ENCODE measurements at regions not wholly inside any gene's neighbourhood (a gene's known extent, or its start where the extent isn't known, plus 50 kb on each side); places are given as distances from the start of the nearest gene placed in this dataset.

GRCh38 chr3:181518222-181518621, 193.5 kb upstream of the SOX2 start:
- DNase-seq (ENCODE audit: low read depth in 2 of 2) = no peak
- H3K4me3 ChIP-seq (replicated peaks in 1 of 2; ENCODE audit: low read depth in 2 of 2, low read length in 2 of 2) = no peak overlapping the region
- TF ChIP-seq CTCF (IDR thresholded peaks at IDR 0.05; ENCODE audit: low read depth, low read length) = no peak

GRCh38 chr3:181512787-181513186, 198.9 kb upstream of the SOX2 start:
- DNase-seq (ENCODE audit: low read depth in 2 of 2) = no peak
- no peak for TF ChIP-seq CTCF (IDR thresholded peaks at IDR 0.05; ENCODE audit: low read depth, low read length)

GRCh38 chr3:181510500-181510899, 201.2 kb upstream of the SOX2 start:
- no peak for TF ChIP-seq CTCF (IDR thresholded peaks at IDR 0.05; ENCODE audit: low read depth, low read length)
- H3K4me3 ChIP-seq (replicated peaks in 1 of 2; ENCODE audit: low read depth in 2 of 2, low read length in 2 of 2) = no peak overlapping the region
- DNase-seq (ENCODE audit: low read depth in 2 of 2) = no peak

More at GRCh38 chr3:181512787-181513186, 198.9 kb upstream of the SOX2 start:
- H3K4me3 ChIP-seq (replicated peaks in 1 of 2; ENCODE audit: low read depth in 2 of 2, low read length in 2 of 2) = no peak overlapping the region

- DNase-seq (ENCODE audit: low read depth in 2 of 2) = no peak
- TF ChIP-seq CTCF (IDR thresholded peaks at IDR 0.05; ENCODE audit: low read depth, low read length) = no peak
- no peak overlapping the region for H3K4me3 ChIP-seq (replicated peaks in 1 of 2; ENCODE audit: low read depth in 2 of 2, low read length in 2 of 2)
Measured at GRCh38 chr3:181497358-181497757, 214.4 kb upstream of the SOX2 start.

GRCh38 chr3:181493423-181493822, 218.3 kb upstream of the SOX2 start:
- no peak overlapping the region for H3K4me3 ChIP-seq (replicated peaks in 1 of 2; ENCODE audit: low read depth in 2 of 2, low read length in 2 of 2)
- DNase-seq (ENCODE audit: low read depth in 2 of 2) = peak in 1 of 2 donors; percentile 7
- no peak for TF ChIP-seq CTCF (IDR thresholded peaks at IDR 0.05; ENCODE audit: low read depth, low read length)

GRCh38 chr3:181488536-181488935, 223.2 kb upstream of the SOX2 start:
- no peak for DNase-seq (ENCODE audit: low read depth in 2 of 2)
- TF ChIP-seq CTCF (IDR thresholded peaks at IDR 0.05; ENCODE audit: low read depth, low read length) = no peak
- H3K4me3 ChIP-seq (replicated peaks in 1 of 2; ENCODE audit: low read depth in 2 of 2, low read length in 2 of 2) = no peak overlapping the region

- no peak for TF ChIP-seq CTCF (IDR thresholded peaks at IDR 0.05; ENCODE audit: low read depth, low read length)
- no peak for DNase-seq (ENCODE audit: low read depth in 2 of 2)
- H3K4me3 ChIP-seq (replicated peaks in 1 of 2; ENCODE audit: low read depth in 2 of 2, low read length in 2 of 2) = no peak overlapping the region
Measured at GRCh38 chr3:181487236-181487978, 224.3 kb upstream of the SOX2 start.

Measured in cardiac fibroblast (primary cell).